ENCODE measurements at regions not wholly inside any gene's neighbourhood (a gene's known extent, or its start where the extent isn't known, plus 50 kb on each side); places are given as distances from the start of the nearest gene placed in this dataset.

GRCh38 chr21:38942748-38943211 is 137.1 kb downstream of the ETS2 start:
- Histone ChIP-seq H3K4me1 (ENCODE audit: control insufficient read depth in 4 of 4, insufficient read depth in 4 of 4, low read length in 3 of 4) (no peaks in the 10 kb centered on the region), H3K9me3 (ENCODE audit: control insufficient read depth in 4 of 4, low read length in 3 of 4) (no peaks in the 10 kb centered on the region), H3K27me3 (ENCODE audit: control insufficient read depth in 4 of 4, insufficient read depth in 4 of 4, low read length in 3 of 4) (no peaks in the 10 kb centered on the region), H3K4me3 (ENCODE audit: low read depth in 1 of 3, low read length in 3 of 3) (no peak overlapping the region), H3K9ac (ENCODE audit: low read depth in 1 of 2, low read length in 2 of 2) (no peak overlapping the region), H3K36me3 (ENCODE audit: control insufficient read depth in 4 of 4, insufficient read depth in 3 of 4, low read depth in 1 of 4, low read length in 3 of 4) (no peaks in the 10 kb centered on the region), H3K27ac (ENCODE audit: low read depth in 1 of 2, low read length in 2 of 2) (no peak overlapping the region)
- no peak for TF ChIP-seq GABPA (IDR thresholded peaks at IDR 0.05 in 1 of 2, conservative IDR thresholded peaks at IDR 0.05 in 1 of 2)
- no peak for TF ChIP-seq FOXA1 (IDR thresholded peaks at IDR 0.05)
- TF ChIP-seq ATF3 (IDR thresholded peaks at IDR 0.05): no peak
- 94% methylated on average over 7 of the region's 7 CpGs for WGBS
- DNase-seq (ENCODE audit: low spot score): no peak

- H3K4me1 ChIP-seq (ENCODE audit: control insufficient read depth in 4 of 4, insufficient read depth in 4 of 4, low read length in 3 of 4): no peaks in the 10 kb centered on the region
- no peak overlapping the region for H3K27ac ChIP-seq (ENCODE audit: low read depth in 1 of 2, low read length in 2 of 2)
- H3K27me3 ChIP-seq (ENCODE audit: control insufficient read depth in 4 of 4, insufficient read depth in 4 of 4, low read length in 3 of 4): no peaks in the 10 kb centered on the region
- no peak for TF ChIP-seq EGR1 (IDR thresholded peaks at IDR 0.05; ENCODE audit: low read depth in 2 of 2)
- no peak for TF ChIP-seq JUND (IDR thresholded peaks at IDR 0.05)
- no peak for TF ChIP-seq RXRA (IDR thresholded peaks at IDR 0.05)
- TF ChIP-seq RAD21 (IDR thresholded peaks at IDR 0.05): no peak
- TF ChIP-seq NR2F2 (IDR thresholded peaks at IDR 0.05): no peak
- H3K4me3 ChIP-seq (ENCODE audit: low read depth in 1 of 3, low read length in 3 of 3): no peak overlapping the region
- H3K36me3 ChIP-seq (ENCODE audit: control insufficient read depth in 4 of 4, insufficient read depth in 3 of 4, low read depth in 1 of 4, low read length in 3 of 4): no peaks in the 10 kb centered on the region
- H3K9me3 ChIP-seq (ENCODE audit: control insufficient read depth in 4 of 4, low read length in 3 of 4): no peaks in the 10 kb centered on the region
- H3K9ac ChIP-seq (ENCODE audit: low read depth in 1 of 2, low read length in 2 of 2): no peak overlapping the region
- 81% methylated on average over 8 of the region's 8 CpGs for WGBS
- DNase-seq (ENCODE audit: low spot score): no peak
Measured at GRCh38 chr21:38938769-38939168, 133.0 kb downstream of the ETS2 start.

- Histone ChIP-seq H3K4me1 (ENCODE audit: control insufficient read depth in 4 of 4, insufficient read depth in 4 of 4, low read length in 3 of 4) (no peaks in the 10 kb centered on the region), H3K9ac (ENCODE audit: low read depth in 1 of 2, low read length in 2 of 2) (no peak overlapping the region), H3K27me3 (ENCODE audit: control insufficient read depth in 4 of 4, insufficient read depth in 4 of 4, low read length in 3 of 4) (no peaks in the 10 kb centered on the region), H3K4me3 (ENCODE audit: low read depth in 1 of 3, low read length in 3 of 3) (no peak overlapping the region), H3K36me3 (ENCODE audit: control insufficient read depth in 4 of 4, insufficient read depth in 3 of 4, low read depth in 1 of 4, low read length in 3 of 4) (no peaks in the 10 kb centered on the region), H3K27ac (ENCODE audit: low read depth in 1 of 2, low read length in 2 of 2) (no peak overlapping the region), H3K9me3 (ENCODE audit: control insufficient read depth in 4 of 4, low read length in 3 of 4) (no peaks in the 10 kb centered on the region)
- DNase-seq (ENCODE audit: low spot score): no peak
- WGBS: 71% methylated on average over 7 of the region's 7 CpGs
- no peak for TF ChIP-seq JUND (IDR thresholded peaks at IDR 0.05)
Measured at GRCh38 chr21:38938343-38938742, 132.6 kb downstream of the ETS2 start.

DNA sequence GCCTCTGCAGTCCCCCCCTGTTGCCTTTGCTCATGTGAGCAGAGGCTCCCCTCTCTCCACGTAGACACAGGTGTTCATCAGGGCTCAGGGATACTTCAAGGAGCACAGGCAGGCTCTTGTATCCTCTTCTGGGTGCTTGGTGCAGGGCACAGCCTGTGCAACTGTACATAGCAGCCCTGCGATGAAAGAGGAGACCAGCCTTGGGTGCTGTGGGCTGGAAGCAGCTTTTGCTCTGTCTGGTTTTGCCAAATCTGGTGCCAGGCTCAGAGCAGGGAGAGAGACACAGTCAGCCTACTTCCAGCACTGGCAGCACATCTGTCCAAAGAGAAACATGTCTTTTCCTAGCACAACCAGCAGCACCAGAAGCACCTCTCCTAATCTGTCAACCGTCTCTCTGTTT is 132.1 kb downstream of the ETS2 start:
- DNase-seq (ENCODE audit: low spot score): no peak
- Histone ChIP-seq H3K9ac (ENCODE audit: low read depth in 1 of 2, low read length in 2 of 2) (no peak overlapping the region), H3K27me3 (ENCODE audit: control insufficient read depth in 4 of 4, insufficient read depth in 4 of 4, low read length in 3 of 4) (no peaks in the 10 kb centered on the region), H3K4me1 (ENCODE audit: control insufficient read depth in 4 of 4, insufficient read depth in 4 of 4, low read length in 3 of 4) (no peaks in the 10 kb centered on the region), H3K36me3 (ENCODE audit: control insufficient read depth in 4 of 4, insufficient read depth in 3 of 4, low read depth in 1 of 4, low read length in 3 of 4) (no peaks in the 10 kb centered on the region), H3K4me3 (ENCODE audit: low read depth in 1 of 3, low read length in 3 of 3) (no peak overlapping the region), H3K9me3 (ENCODE audit: control insufficient read depth in 4 of 4, low read length in 3 of 4) (no peaks in the 10 kb centered on the region), H3K27ac (ENCODE audit: low read depth in 1 of 2, low read length in 2 of 2) (no peak overlapping the region)
- WGBS: 87% methylated on average over 3 of the region's 3 CpGs
- TF ChIP-seq ATF3 (IDR thresholded peaks at IDR 0.05): no peak
- no peak for TF ChIP-seq MAX (IDR thresholded peaks at IDR 0.05)
- no peak for TF ChIP-seq CTCF (IDR thresholded peaks at IDR 0.05; ENCODE audit: low read depth, low read length, missing input control)
- TF ChIP-seq NR2F2 (IDR thresholded peaks at IDR 0.05): no peak
- TF ChIP-seq REST (IDR thresholded peaks at IDR 0.05): no peak
- TF ChIP-seq YY1 (IDR thresholded peaks at IDR 0.05): no peak
- TF ChIP-seq GABPA (IDR thresholded peaks at IDR 0.05 in 1 of 2, conservative IDR thresholded peaks at IDR 0.05 in 1 of 2): no peak
- no peak for TF ChIP-seq FOXA1 (IDR thresholded peaks at IDR 0.05)
- no peak for TF ChIP-seq FOXA2 (IDR thresholded peaks at IDR 0.05)
- no peak for TF ChIP-seq SP1 (IDR thresholded peaks at IDR 0.05)
- TF ChIP-seq, protein P1, sequence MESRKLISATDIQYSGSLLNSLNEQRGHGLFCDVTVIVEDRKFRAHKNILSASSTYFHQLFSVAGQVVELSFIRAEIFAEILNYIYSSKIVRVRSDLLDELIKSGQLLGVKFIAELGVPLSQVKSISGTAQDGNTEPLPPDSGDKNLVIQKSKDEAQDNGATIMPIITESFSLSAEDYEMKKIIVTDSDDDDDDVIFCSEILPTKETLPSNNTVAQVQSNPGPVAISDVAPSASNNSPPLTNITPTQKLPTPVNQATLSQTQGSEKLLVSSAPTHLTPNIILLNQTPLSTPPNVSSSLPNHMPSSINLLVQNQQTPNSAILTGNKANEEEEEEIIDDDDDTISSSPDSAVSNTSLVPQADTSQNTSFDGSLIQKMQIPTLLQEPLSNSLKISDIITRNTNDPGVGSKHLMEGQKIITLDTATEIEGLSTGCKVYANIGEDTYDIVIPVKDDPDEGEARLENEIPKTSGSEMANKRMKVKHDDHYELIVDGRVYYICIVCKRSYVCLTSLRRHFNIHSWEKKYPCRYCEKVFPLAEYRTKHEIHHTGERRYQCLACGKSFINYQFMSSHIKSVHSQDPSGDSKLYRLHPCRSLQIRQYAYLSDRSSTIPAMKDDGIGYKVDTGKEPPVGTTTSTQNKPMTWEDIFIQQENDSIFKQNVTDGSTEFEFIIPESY (IDR thresholded peaks at IDR 0.05): no peak
- no peak for TF ChIP-seq TAF1 (conservative IDR thresholded peaks at IDR 0.05)
- TF ChIP-seq RAD21 (IDR thresholded peaks at IDR 0.05): no peak
- no peak for TF ChIP-seq HNF4G (IDR thresholded peaks at IDR 0.05)
